ENCODE measurements at regions not wholly inside any gene's neighbourhood (a gene's known extent, or its start where the extent isn't known, plus 50 kb on each side); places are given as distances from the start of the nearest gene placed in this dataset.

GRCh38 chr18:57915248-57915647 lies 112.1 kb upstream of the ATP8B1 start:
- DNase-seq (no peak), ATAC-seq (ENCODE audit: low read depth) (no peak)
- no peaks in the 10 kb centered on the region for H3K9me3 Mint-ChIP-seq
- H3K4me3 Mint-ChIP-seq, result no peak overlapping the region
- no peaks in the 10 kb centered on the region for H3K27me3 Mint-ChIP-seq
- peaks cover 11% of the 10 kb centered on the region for H3K4me1 Mint-ChIP-seq
- no peak overlapping the region for H3K27ac Mint-ChIP-seq
- CTCF ChIA-PET, result no interaction called here
- intact Hi-C loops (cut with micrococcal nuclease), result no loop called here
- TF ChIP-seq CTCF (IDR thresholded peaks at IDR 0.05), result no peak
- POLR2A ChIA-PET, result no interaction called here
- H3K36me3 Mint-ChIP-seq (ENCODE audit: low read depth), result no peaks in the 10 kb centered on the region

- DNase-seq (no peak), ATAC-seq (ENCODE audit: low read depth) (no peak)
- H3K4me1 Mint-ChIP-seq, result peaks cover 11% of the 10 kb centered on the region
- no peak for TF ChIP-seq CTCF (IDR thresholded peaks at IDR 0.05)
- POLR2A ChIA-PET, result no interaction called here
- intact Hi-C loops (cut with micrococcal nuclease), result no loop called here
- no peaks in the 10 kb centered on the region for H3K36me3 Mint-ChIP-seq (ENCODE audit: low read depth)
- H3K9me3 Mint-ChIP-seq, result no peaks in the 10 kb centered on the region
- H3K27ac Mint-ChIP-seq, result no peak overlapping the region
- H3K4me3 Mint-ChIP-seq, result no peak overlapping the region
- no peaks in the 10 kb centered on the region for H3K27me3 Mint-ChIP-seq
- CTCF ChIA-PET, result interaction anchor here (1.5 kb wide), 1 partner anchor 32 kb away, joined by 4 read pairs; no protein-coding TSS in a partner anchor
Measured at GRCh38 chr18:57913686-57914085, 110.6 kb upstream of the ATP8B1 start.

GRCh38 chr18:57910817-57911216 lies 107.7 kb upstream of the ATP8B1 start:
- H3K4me1 Mint-ChIP-seq, result peaks cover under 1% of the 10 kb centered on the region
- intact Hi-C loops (cut with micrococcal nuclease), result no loop called here
- ATAC-seq (ENCODE audit: low read depth), result no peak
- H3K27me3 Mint-ChIP-seq, result peaks cover 8% of the 10 kb centered on the region
- no peak overlapping the region for H3K27ac Mint-ChIP-seq
- H3K9me3 Mint-ChIP-seq, result no peaks in the 10 kb centered on the region
- H3K4me3 Mint-ChIP-seq, result no peak overlapping the region
- ChIA-PET POLR2A (no interaction called here), CTCF (no interaction called here)
- H3K36me3 Mint-ChIP-seq (ENCODE audit: low read depth), result no peaks in the 10 kb centered on the region
- no peak for DNase-seq
- no peak for TF ChIP-seq CTCF (IDR thresholded peaks at IDR 0.05)

GRCh38 chr18:57910134-57910533 lies 107.0 kb upstream of the ATP8B1 start:
- CTCF ChIA-PET, result no interaction called here
- Mint-ChIP-seq H3K4me1 (no peaks in the 10 kb centered on the region), H3K27ac (no peak overlapping the region), H3K4me3 (no peak overlapping the region), H3K9me3 (no peaks in the 10 kb centered on the region), H3K36me3 (ENCODE audit: low read depth) (no peaks in the 10 kb centered on the region), H3K27me3 (peaks cover 8% of the 10 kb centered on the region)
- DNase-seq (no peak), ATAC-seq (ENCODE audit: low read depth) (no peak)
- POLR2A ChIA-PET, result no interaction called here
- intact Hi-C loops (cut with micrococcal nuclease), result no loop called here
- TF ChIP-seq CTCF (IDR thresholded peaks at IDR 0.05), result no peak

- peaks cover 8% of the 10 kb centered on the region for H3K27me3 Mint-ChIP-seq
- TF ChIP-seq CTCF (IDR thresholded peaks at IDR 0.05), result no peak
- H3K9me3 Mint-ChIP-seq, result no peaks in the 10 kb centered on the region
- H3K4me1 Mint-ChIP-seq, result no peaks in the 10 kb centered on the region
- no peak overlapping the region for H3K27ac Mint-ChIP-seq
- no peaks in the 10 kb centered on the region for H3K36me3 Mint-ChIP-seq (ENCODE audit: low read depth)
- ChIA-PET CTCF (no interaction called here), POLR2A (no interaction called here)
- ATAC-seq (ENCODE audit: low read depth), result no peak
- no peak for DNase-seq
- intact Hi-C loops (cut with micrococcal nuclease), result no loop called here
- H3K4me3 Mint-ChIP-seq, result no peak overlapping the region
Measured at GRCh38 chr18:57909620-57910019, 106.5 kb upstream of the ATP8B1 start.
